ENCODE measurements at regions not wholly inside any gene's neighbourhood (a gene's known extent, or its start where the extent isn't known, plus 50 kb on each side); places are given as distances from the start of the nearest gene placed in this dataset.

- no peak for DNase-seq (ENCODE audit: extremely low spot score in 2 of 2)
- no peaks in the 10 kb centered on the region for H3K36me3 ChIP-seq
- no peaks in the 10 kb centered on the region for H3K27me3 ChIP-seq
- intact Hi-C loops (cut with DNase I), result no loop called here
- H3K4me3 ChIP-seq, result no peak overlapping the region
- no peak overlapping the region for H3K27ac ChIP-seq
- H3K4me1 ChIP-seq, result no peaks in the 10 kb centered on the region
- no peaks in the 10 kb centered on the region for H3K9me3 ChIP-seq
- TF ChIP-seq POLR2AphosphoS5 (IDR thresholded peaks at IDR 0.05; ENCODE audit: insufficient read depth in 1 of 2, low read depth in 1 of 2), result no peak
- no peak for TF ChIP-seq CTCF (IDR thresholded peaks at IDR 0.05)
- no peak for TF ChIP-seq POLR2A (IDR thresholded peaks at IDR 0.05)
Measured at GRCh38 chr1:86282611-86283010, 113.5 kb downstream of the ODF2L start.

GRCh38 chr1:86277936-86278335, 118.2 kb downstream of the ODF2L start:
- H3K27me3 ChIP-seq, result no peaks in the 10 kb centered on the region
- DNase-seq (ENCODE audit: extremely low spot score in 2 of 2), result no peak
- intact Hi-C loops (cut with DNase I), result no loop called here
- no peak overlapping the region for H3K27ac ChIP-seq
- no peaks in the 10 kb centered on the region for H3K4me1 ChIP-seq
- no peak for TF ChIP-seq POLR2A (IDR thresholded peaks at IDR 0.05)
- no peak for TF ChIP-seq POLR2AphosphoS5 (IDR thresholded peaks at IDR 0.05; ENCODE audit: insufficient read depth in 1 of 2, low read depth in 1 of 2)
- no peak for TF ChIP-seq CTCF (IDR thresholded peaks at IDR 0.05)
- no peaks in the 10 kb centered on the region for H3K9me3 ChIP-seq
- H3K36me3 ChIP-seq, result no peaks in the 10 kb centered on the region
- no peak overlapping the region for H3K4me3 ChIP-seq

- no peaks in the 10 kb centered on the region for H3K27me3 ChIP-seq
- H3K27ac ChIP-seq, result no peak overlapping the region
- intact Hi-C loops (cut with DNase I), result no loop called here
- TF ChIP-seq CTCF (IDR thresholded peaks at IDR 0.05), result no peak
- TF ChIP-seq POLR2AphosphoS5 (IDR thresholded peaks at IDR 0.05; ENCODE audit: insufficient read depth in 1 of 2, low read depth in 1 of 2), result no peak
- TF ChIP-seq POLR2A (IDR thresholded peaks at IDR 0.05), result no peak
- no peaks in the 10 kb centered on the region for H3K36me3 ChIP-seq
- H3K4me3 ChIP-seq, result no peak overlapping the region
- H3K4me1 ChIP-seq, result no peaks in the 10 kb centered on the region
- DNase-seq (ENCODE audit: extremely low spot score in 2 of 2), result no peak
- H3K9me3 ChIP-seq, result no peaks in the 10 kb centered on the region
Measured at GRCh38 chr1:86273066-86273465, 116.5 kb upstream of the COL24A1 start.

DNA sequence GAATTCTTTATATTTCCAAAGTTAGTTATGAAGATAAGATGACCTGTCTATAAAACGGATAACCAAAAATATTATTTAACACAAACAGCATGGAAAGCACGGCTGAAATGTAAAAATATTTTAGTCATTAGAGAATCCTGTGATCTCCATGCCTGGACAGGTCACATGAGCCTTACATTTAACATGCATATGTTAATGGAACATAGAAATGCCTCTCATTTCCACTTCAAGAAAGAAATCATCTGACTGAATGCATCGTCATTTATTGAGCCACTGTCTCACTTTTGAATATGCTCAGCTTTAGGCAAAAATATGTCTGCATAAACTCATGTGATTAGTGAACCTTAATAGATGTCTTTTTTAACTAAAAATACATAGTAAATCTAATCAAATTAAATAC, 115.5 kb upstream of the COL24A1 start:
- Histone ChIP-seq H3K27me3 (no peaks in the 10 kb centered on the region), H3K27ac (no peak overlapping the region), H3K4me1 (no peaks in the 10 kb centered on the region), H3K36me3 (no peaks in the 10 kb centered on the region), H3K9me3 (no peaks in the 10 kb centered on the region), H3K4me3 (no peak overlapping the region)
- no peak for DNase-seq (ENCODE audit: extremely low spot score in 2 of 2)
- intact Hi-C loops (cut with DNase I), result no loop called here
- no peak for TF ChIP-seq CTCF (IDR thresholded peaks at IDR 0.05)
- TF ChIP-seq POLR2AphosphoS5 (IDR thresholded peaks at IDR 0.05; ENCODE audit: insufficient read depth in 1 of 2, low read depth in 1 of 2), result no peak
- no peak for TF ChIP-seq POLR2A (IDR thresholded peaks at IDR 0.05)

DNA sequence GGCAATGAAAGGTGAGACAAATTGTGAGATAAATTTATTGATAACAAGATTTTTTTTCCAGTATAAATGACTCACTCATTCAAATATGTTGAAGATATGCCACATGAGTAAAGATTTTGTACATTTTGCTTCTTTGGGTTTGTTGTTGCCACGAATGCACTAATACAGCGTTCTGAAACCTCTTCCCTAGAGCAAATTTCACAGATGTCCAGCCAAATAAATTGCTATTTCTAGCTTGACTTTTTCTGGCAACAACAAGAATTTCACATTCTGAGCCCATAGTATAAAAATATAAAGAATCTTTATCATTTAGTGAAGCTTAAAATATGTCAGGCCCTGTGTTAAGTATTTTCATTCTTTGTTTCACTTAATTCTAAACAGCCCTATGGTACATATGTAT, 114.5 kb upstream of the COL24A1 start:
- no peak overlapping the region for H3K4me3 ChIP-seq
- no peaks in the 10 kb centered on the region for H3K27me3 ChIP-seq
- H3K27ac ChIP-seq, result no peak overlapping the region
- no peaks in the 10 kb centered on the region for H3K9me3 ChIP-seq
- no peaks in the 10 kb centered on the region for H3K4me1 ChIP-seq
- no peak for DNase-seq (ENCODE audit: extremely low spot score in 2 of 2)
- intact Hi-C loops (cut with DNase I), result no loop called here
- no peaks in the 10 kb centered on the region for H3K36me3 ChIP-seq
- no peak for TF ChIP-seq POLR2AphosphoS5 (IDR thresholded peaks at IDR 0.05; ENCODE audit: insufficient read depth in 1 of 2, low read depth in 1 of 2)
- no peak for TF ChIP-seq POLR2A (IDR thresholded peaks at IDR 0.05)
- no peak for TF ChIP-seq CTCF (IDR thresholded peaks at IDR 0.05)
